Ishikawa (cell line): ENCODE measurements at regions not wholly inside any gene's neighbourhood (a gene's known extent, or its start where the extent isn't known, plus 50 kb on each side); places are given as distances from the start of the nearest gene placed in this dataset.

Experiments
- CREB1 ChIP-seq: IDR thresholded peaks from 2 replicates; pipeline ENCODE4 v1.6.1; 2012; ENCODE audit warnings: low read depth
- EGR1 ChIP-seq: IDR thresholded peaks from 2 replicates; pipeline ENCODE4 v1.6.1; 2012
- EP300 ChIP-seq: IDR thresholded peaks from 2 replicates; pipeline ENCODE4 v1.6.1; 2012; ENCODE audit warnings: borderline replicate concordance
- FOXM1 ChIP-seq: IDR thresholded peaks from 2 replicates; pipeline ENCODE4 v1.6.1; 2012; ENCODE audit warnings: low read depth, borderline replicate concordance
- MAX ChIP-seq: IDR thresholded peaks from 2 replicates; pipeline ENCODE4 v1.6.1; 2012
- RAD21 ChIP-seq: IDR thresholded peaks from 2 replicates; pipeline ENCODE4 v1.6.1; 2012; ENCODE audit warnings: low read depth
- REST ChIP-seq: IDR thresholded peaks from 2 replicates; pipeline ENCODE4 v1.6.1; 2012; ENCODE audit warnings: low read depth, mild to moderate bottlenecking
- TAF1 ChIP-seq: IDR thresholded peaks from 2 replicates; pipeline ENCODE4 v1.6.1; 2012; ENCODE audit warnings: low read depth, mild to moderate bottlenecking
- TCF12 ChIP-seq: IDR thresholded peaks from 2 replicates; pipeline ENCODE4 v1.6.1; 2012; ENCODE audit warnings: low read depth
- YY1 ChIP-seq: IDR thresholded peaks from 2 replicates; pipeline ENCODE4 v1.6.1; 2012; ENCODE audit warnings: low read depth

GRCh38 chr18:42574871-42575270, 540.6 kb downstream of the RIT2 start:
- TF ChIP-seq YY1 = no peak
- no peak for TF ChIP-seq TAF1
- TF ChIP-seq MAX = no peak
- TF ChIP-seq REST = no peak
- TF ChIP-seq RAD21 = no peak
- TF ChIP-seq FOXM1 = no peak
- TF ChIP-seq EP300 = peak; percentile 24; the same call in 1 of the 2 replicates
- peak; percentile 59; the same call in 1 of the 2 replicates for TF ChIP-seq TCF12
- TF ChIP-seq CREB1 = no peak
- TF ChIP-seq EGR1 = no peak
